ENCODE measurements at regions not wholly inside any gene's neighbourhood (a gene's known extent, or its start where the extent isn't known, plus 50 kb on each side); places are given as distances from the start of the nearest gene placed in this dataset.

DNA sequence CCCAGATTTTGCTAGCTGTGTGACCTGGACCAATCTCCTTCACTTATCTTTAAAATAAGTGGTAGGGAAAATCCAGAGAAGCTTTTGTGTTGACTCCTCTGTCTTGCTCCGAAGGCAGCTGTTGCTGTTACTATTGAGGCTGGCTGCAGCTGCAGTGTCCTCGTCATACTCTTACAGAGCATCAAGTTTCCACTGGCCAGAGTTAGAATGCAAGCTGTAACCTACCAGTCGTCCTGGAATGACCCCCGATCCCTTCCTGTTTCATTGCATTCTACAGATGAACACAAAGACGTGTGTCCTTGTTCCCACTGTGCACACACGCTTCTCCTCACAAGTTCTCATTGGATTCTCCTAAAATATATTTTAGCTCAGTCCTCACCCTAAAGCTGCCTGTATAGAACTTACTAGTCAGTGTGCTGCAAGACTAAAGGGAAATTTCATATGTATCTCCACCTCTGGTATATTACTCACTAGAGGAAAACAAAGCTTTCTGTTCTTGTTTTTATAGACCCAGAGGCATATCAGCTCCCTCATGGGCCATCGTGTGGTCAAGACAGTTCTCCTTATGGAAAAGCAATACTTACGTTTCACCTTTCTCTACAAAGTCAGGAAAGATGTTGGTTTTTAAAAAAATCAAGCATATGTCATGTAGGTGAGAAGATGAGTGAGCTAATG, 589.8 kb downstream of the LMO7 start:
- DNase-seq = peak in 2 of 56 donors; percentile 3 to 4

DNA sequence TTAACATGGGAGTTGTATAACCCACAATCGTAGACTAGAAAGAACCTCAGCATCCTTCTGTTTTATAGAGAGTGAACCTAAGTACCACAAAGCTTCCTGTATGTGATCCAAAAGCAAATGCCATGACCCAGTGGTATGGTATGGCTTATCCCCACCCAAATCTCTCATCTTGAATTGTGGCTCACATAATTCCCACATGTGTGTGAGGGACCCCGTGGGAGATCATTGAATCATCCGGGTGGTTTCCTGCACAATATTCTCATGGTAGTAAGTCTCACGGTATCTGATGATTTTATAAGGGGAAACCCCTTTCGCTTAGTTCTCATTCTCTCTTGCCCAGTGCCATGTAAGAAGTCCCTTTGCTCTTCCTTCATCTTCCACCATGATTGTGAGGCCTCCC, 587.9 kb downstream of the LMO7 start:
- no peak for DNase-seq

DNA sequence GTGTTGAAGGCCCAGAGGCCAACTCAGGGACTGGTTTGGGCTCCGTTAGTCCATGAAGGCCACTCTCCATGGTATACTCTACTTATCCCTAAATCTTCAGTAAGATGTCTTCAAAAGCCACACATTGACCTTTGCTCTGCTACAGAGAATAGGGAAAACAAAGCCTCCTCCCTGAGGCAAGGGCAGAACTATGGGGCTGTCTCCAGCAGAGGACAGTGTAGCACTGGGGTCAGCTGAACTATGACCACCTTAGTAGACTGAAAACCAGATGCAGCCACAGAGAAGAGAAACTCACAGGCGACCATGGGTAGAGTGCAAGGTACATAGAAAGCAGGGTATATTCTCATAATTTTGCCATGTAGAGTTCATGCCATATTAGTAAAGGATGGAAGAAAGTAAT, 587.4 kb downstream of the LMO7 start:
- DNase-seq = no peak

DNA sequence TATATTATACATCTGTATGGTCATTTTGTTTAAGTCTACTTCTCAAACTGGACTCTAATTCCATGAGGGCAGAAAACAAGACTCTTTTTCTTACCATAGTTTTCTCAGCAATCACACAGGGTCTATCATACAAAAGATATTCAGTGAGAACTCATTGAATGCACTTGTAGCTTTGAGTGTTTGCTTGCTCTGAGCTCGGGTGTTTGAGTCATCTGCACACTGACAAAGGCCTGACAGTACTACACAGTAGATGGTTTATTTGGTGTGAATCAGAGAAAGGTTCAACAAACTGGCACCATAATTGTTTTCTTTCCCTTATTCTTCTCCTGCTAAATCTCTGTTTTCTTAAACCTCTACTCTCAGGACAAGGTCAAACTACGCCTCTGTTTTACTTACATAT, 586.4 kb downstream of the LMO7 start:
- DNase-seq = peak in 6 of 56 donors; percentile 7 to 24 (median 12)

DNA sequence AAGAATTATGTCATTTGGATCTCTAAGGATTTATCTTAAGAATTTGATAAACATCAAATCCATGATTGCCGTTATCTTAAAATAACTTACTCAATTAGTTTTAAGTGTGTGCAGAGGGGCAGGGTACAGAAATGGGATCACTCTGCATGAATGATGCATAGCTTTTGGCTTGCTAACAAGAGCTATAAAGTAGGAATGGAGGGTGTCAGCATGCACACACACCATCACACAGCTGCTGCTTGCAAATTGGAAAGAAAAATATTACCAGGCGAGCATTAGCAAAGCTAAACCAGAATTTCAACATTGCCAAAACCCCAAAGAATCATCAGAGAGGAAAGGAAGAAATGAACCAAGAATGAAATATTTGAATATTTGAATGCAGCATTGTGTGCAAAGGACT, 580.6 kb downstream of the LMO7 start:
- DNase-seq = peak in 1 of 56 donors; percentile 29

DNA sequence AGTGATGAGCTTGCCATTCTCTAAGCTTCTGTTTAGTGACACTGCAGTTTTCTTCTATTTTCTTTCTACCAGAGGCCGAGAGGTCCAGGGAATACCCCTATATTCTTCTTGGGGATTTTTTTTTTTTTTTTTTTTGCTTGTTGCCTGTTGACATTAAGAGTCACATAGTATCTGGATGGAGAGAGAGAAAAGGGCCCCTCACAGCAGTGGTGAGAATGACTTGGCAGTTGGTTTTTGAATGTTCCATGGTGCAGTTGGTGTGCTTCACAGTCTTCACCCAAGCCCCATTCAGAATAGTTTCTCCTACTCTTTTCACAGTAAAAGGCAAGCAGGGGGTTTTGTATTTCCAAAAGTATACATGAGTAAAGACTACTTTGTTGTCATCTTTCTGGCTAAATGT, 577.9 kb downstream of the LMO7 start:
- DNase-seq = no peak

DNA sequence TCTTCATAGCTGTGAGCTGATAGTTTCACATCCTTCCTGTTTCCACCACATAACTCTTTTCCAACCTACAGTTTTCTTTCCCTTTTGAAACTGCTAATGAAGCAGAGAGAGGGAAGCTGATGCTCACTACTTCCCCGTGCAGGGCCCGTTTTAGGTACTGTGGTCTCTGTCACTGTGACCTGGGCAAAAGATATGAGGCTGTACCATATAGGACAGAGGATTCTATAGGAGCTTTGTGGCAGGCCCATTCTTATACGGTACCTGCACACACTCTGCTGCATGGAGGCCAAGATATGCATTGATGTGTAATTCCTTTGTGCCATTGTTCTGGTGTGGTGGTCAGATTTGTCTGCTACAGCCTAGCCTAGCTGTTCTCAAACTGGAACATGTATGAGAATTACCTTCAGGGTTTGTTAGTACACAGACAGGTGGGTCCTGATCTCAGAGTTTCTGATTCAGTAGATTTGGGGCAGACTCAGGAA, 577.3 kb downstream of the LMO7 start:
- no peak for DNase-seq

DNA sequence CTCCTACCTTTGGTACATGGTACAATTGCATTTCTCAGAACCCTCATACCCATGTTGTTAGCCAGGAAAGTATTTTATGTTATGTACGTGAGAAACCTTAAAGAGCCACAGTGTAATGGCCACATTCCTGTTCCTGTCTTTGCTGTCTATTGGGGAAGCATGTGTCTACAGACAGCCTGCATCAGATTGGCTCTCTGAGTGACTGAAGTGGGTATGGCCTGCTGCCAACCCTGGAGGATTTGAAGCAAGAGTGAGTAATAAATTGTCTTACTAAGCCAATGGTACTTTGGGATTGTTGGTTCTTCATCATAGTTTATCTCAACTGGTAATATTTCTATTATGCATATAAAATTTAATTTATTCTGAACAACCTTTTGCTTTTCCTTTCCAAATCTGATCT, 574.1 kb downstream of the LMO7 start:
- DNase-seq = no peak

DNA sequence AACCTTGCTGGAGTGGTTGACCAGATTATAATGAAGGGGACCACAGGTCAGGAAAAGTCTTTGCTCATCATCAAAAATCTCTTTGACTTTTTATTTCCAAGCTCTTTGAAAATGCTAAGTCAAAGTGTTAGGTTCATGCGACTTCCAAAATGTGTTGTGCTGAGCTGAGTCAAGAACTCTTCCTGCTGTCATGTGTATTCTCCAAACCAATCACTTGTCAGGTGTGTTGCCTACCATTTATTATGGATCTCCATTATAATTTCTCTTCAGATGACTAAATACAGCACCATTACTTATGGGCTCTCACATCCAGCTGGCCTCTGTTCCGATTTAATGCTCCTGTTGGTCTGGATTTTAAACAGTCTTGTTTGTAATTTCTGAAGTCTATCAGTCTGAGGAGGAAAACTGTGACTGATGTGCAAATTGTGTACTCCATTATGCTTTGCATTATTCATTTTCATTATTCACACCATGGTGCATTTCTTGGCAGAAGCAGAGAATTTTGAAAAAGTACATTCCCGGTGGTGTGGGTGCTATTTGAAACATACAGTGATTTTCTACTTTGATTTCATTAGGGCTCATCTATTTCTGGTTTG, 562.5 kb downstream of the LMO7 start:
- DNase-seq = no peak

DNA sequence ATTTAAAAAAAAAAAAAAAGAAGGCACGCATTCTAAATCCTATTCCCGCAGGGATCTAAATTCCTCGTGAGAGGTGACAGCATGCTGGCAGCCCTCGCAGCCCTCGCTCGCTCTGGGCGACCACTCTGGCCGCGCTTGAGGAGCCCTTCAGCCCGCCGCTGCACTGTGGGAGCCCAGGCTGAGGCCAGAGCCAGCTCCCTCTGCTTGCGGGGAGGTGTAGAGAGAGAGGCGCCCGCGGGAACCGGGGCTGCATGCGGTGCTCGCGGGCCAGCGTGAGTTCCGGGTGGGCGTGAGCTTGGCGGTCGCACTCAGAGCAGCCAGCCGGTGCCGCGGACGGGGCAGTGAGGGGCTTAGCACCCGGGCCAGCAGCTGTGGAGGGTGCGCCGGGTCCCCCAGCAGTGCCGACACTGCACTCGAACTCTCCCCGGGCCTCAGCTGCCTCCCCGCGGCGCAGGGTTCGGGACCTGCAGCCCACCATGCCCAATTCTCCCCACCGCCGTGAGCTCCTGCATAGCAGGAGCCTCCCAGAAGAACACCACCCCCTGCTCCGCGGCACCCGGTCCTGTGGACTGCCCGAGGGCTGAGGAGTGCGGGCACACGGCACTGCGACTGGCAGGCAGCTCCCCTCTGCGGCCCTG, 553.9 kb downstream of the LMO7 start:
- DNase-seq = no peak

DNA sequence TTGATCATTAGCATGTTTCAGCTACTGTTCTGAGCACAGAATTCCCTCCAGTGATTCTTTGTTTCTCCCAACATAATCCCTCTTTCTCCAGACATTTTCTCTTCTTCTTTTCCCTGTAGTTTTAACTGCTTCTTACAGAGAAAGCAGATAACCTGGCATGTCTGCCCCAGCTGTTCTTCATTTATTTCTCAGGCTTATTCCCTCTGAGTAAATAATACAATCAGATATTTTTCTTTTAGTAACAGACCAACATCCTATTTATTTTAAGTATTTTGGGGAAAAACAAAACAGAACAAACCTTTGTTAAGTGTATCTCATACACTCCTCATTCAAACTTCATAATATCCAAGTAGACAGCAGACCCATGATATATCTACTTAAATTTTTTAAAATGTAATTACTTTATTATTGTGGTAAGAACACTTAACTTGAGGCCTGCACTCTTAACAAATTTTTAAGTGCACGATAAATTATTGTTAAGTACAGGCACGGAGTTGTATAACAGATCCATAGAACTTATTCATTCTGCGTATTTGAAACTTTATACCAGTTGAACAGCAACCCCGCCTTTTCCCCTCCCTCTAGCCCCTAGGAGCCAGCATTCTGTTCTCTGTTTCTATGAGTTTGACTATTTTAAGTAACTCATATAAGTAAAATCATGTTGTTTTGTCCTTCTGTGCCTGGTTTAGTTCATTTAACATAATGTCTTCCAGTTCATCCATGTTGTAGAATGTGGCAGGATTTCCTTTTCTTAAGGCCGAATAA, 540.0 kb downstream of the LMO7 start:
- no peak for DNase-seq

DNA sequence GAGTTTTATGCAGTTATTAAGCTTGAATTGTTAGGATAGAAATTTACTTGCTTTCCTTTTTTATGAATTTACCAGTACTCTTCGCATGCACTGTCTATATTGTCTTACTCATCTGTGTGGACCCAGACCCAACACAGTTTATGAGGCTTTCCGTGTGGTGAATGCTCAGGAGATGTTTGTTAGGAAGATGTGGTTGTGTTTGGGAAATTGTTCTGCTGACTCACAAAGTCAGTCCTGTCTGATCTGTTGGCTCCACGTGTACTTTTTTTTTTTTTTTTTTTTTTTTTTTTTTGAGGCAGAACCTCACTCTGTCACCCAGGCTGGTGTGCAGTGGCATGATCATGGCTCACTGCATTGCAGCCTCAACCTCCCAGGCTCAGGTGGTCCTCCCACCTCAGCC, 532.5 kb downstream of the LMO7 start:
- no peak for DNase-seq

DNA sequence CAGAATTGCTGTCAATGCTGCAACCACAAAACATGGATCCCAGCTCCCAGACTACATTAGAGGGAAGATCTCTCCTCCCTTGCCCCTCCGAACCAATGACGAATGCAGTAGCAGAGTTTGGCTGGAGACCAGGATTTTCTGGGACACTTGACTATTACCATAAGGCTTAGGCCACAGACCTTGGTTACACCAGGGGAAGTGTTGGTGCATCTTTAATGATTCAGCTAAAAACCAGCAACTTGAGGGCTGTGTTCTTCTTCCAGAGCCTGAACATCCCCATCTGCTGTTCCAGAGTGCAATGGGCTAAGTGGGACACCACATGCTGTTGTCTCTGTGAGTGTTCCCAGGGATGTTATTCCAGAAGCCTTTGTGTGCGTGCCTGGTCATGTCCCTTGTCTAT, 528.2 kb downstream of the LMO7 start:
- DNase-seq = no peak

DNA sequence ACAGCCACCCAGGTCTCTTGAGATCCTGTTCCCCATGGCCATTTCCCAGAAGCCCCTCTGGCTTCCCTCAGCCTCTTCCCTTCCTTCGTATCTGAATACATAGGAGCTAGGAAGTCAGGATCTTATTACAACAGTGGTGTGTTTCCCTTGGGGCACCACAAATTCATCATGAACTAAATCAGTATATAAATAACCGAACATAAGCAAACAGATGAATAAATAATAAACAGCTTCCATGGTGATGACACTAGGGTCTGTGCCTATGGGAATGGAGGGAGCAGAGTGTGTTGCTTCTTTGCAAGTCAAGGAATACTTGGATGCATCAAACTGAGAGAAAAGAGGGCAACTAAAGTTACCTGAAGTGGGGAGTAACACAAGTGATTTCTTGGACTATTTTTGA, 527.6 kb downstream of the LMO7 start:
- no peak for DNase-seq

DNA sequence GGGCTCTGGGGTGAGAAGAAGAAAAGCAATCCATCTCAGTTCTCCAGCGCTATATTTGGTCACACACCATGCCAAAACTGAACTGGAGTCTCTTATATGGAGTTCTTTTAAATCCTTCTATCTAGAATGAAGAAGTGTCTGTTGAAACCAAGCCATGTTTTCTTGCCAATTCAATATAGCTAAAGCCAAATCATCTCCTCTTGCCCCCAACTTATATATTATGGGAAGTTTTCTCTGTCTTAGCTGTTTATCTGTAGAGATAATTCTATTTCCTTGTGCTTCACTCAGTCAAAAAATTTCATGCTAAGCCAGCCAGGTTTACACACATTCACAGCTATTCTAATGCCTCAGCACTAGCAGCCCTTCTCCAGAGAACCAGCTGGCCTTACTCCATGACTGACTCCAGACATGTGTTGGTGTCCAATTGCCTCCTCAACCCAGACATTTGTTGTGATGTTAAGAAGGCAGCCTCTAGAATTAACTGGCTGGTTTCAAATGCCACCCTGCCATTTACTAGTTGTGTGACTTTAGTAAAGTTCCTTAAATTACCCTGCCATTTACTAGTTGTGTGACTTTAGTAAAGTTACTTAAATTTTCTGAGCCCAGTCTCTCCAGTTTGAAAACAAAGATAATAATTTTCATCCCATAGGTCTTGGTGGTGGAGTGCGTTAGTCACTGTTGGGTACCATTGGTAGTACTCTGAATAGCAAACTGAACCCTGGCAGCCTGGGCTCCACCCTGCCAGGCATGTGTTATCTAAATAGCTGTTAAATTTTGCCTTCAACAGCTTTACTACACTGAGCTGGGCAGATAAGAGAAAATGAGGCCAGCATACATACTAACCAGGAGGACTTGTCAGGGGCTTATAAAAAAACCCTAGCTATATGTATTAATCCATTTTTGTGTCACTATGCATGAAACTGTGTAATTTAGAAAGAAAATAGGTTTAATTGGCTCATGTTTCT, 525.1 kb downstream of the LMO7 start:
- DNase-seq = no peak

DNA sequence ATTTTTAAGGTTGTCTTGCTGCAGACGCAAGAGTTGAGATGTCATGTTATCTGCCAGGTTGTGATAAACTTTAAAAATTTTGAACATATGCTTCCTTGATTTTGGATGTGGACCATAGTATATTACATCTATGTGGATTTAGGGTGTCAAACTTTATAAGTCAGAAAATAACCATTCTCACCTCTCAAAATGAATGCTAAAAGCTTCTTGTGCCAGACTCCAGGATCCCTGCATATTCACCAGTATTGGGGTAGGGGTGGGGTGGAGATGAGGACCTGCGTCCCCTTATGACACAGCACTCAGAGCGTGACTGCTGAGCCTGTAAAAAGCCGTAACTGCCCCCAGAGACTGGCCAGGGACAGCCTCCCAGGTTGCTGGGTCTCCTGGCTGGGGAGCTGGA, 524.4 kb downstream of the LMO7 start:
- no peak for DNase-seq

DNA sequence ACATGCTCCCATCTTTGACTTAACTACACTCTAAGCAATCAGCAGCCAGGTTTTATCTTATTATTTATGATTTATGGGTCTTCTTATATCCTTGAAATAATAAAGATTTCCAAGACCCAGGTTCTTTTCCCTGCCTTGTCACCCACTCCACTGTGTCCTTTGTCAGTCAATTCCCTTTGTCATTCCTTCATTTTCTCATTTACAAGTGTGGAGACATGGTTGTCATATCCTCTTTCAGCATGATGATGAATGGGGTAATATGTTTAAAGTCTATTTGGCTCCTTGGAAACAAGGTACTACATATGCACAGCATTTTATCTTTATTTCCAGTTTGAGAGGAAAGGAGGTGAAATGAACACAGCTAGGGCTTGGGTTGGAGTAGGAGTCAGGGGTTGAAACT, 521.8 kb downstream of the LMO7 start:
- DNase-seq = no peak

DNA sequence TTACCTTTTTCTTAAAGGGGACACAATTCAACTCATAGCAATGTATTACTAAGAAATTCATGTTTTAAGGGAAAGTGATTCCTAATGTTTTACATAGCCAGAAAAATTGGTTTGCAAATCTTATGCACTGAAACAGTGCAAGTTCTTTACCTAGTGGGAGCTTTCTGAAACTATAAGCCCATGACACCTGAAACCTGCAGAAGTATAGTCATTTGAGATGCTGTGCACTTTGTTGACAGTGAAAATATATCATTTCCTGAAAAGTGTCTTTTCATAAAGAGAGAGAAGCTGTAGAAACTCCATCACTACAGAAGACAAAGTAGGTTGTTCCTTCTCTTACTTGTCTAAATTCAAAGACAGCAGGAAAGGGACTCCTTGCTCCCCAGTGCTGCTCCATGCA, 517.1 kb downstream of the LMO7 start:
- no peak for DNase-seq

DNA sequence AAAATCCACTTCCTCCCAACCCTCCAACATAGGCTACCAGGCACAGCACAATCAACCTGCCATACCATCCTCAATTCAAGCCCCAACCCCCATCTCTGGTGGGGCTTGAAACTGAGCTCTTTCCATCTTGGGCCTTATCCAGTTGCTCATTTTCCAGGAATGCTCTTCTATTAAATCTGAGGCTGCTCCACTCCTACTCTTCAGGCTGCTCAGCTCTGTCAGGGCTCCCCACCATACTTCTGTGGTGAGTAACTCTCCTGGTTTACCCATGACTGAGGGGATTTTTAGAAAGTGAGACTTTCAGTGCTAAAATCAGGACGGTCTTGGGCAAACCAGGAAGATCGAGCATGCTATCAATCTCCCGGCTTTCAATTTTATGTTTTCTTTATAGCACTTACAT, 512.8 kb downstream of the LMO7 start:
- no peak for DNase-seq

DNA sequence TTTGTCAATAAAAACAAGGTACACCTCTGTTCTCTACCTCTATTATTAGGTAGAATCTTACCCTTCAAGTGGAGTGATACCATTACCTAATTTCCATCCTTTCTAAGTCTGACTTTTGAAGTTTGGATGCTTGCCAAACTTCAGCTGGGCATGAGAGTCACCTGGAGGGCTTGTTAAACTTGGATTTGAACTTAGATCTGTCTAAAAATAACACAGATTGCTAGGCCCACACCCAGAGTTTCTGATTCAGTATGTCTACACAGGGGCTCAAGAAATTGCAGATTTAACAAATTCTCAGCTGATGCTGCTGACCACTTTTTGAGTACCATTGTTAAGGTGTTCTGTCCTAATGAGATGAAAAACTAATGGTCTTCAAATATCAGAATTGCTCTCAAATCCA, 512.2 kb downstream of the LMO7 start:
- DNase-seq = no peak

DNA sequence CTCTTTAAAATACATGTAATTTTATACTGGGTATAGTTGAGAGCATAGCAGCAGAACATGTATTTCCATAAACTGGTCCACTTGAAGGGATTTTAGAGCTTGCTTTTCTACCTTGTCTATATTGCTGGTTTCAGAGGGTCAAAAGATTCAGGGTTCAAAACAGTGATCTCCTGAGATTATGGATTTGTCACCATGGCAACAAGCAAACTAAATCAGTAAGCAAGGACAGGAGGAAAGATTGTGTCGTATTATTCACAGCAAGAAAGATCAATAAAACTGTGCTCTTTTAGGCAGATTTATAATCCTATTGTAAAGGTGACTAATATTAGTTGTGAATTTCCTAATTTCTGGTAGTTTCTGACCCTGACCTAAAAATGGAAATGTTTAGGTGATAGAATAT, 496.4 kb downstream of the LMO7 start:
- DNase-seq = no peak

All from amygdala (tissue), 56 donors.